ENCODE measurements at regions not wholly inside any gene's neighbourhood (a gene's known extent, or its start where the extent isn't known, plus 50 kb on each side); places are given as distances from the start of the nearest gene placed in this dataset.

DNA sequence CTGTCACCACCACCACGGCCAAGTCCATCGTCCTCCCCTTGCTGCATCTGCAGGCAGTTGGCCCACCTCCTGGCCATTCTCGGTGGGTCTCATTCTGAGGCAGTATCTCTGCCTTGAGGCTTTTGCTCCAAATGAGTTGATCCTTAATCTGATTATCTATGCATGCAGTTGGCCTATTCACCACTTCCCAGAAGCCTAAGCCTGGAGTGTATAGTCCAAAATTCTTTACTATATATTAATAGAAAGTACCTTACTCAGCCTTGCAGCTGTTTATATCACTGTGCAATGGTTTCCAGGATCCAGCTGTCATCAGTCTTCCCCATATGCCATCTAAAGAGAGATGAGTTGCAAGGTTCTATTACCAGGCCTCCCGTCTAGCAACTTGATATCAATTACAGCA lies 292.4 kb downstream of the SS18 start:
- TF ChIP-seq, protein P1, sequence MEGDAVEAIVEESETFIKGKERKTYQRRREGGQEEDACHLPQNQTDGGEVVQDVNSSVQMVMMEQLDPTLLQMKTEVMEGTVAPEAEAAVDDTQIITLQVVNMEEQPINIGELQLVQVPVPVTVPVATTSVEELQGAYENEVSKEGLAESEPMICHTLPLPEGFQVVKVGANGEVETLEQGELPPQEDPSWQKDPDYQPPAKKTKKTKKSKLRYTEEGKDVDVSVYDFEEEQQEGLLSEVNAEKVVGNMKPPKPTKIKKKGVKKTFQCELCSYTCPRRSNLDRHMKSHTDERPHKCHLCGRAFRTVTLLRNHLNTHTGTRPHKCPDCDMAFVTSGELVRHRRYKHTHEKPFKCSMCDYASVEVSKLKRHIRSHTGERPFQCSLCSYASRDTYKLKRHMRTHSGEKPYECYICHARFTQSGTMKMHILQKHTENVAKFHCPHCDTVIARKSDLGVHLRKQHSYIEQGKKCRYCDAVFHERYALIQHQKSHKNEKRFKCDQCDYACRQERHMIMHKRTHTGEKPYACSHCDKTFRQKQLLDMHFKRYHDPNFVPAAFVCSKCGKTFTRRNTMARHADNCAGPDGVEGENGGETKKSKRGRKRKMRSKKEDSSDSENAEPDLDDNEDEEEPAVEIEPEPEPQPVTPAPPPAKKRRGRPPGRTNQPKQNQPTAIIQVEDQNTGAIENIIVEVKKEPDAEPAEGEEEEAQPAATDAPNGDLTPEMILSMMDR (IDR thresholded peaks at IDR 0.05; ENCODE audit: poor library complexity) = no peak
- TF ChIP-seq EZH2phosphoT487 (IDR thresholded peaks at IDR 0.05; ENCODE audit: low read depth, severe bottlenecking, unreplicated experiment) (no peak), EZH2 (IDR thresholded peaks at IDR 0.05; ENCODE audit: borderline replicate concordance) (no peak)
